NCI-H187 treated with DMSO at 0.1 percent for 48 hours (cell line): ENCODE measurements at regions not wholly inside any gene's neighbourhood (a gene's known extent, or its start where the extent isn't known, plus 50 kb on each side); places are given as distances from the start of the nearest gene placed in this dataset.
"Not testable (repeated sequence)": the region's sequence is repeated elsewhere in the genome, so short reads cannot be mapped to it uniquely, and the experiment has no call there.

Experiments
- DNase-seq: peaks from one replicate; lab custom pipeline; 2025; lab: John Stamatoyannopoulos, UW

GRCh38 chr18:29871246-29871645, 1171.3 kb downstream of the DSC3 start:
- DNase-seq, result no peak

GRCh38 chr18:29862824-29863223, 1179.7 kb downstream of the DSC3 start:
- DNase-seq, result no peak

- no peak for DNase-seq
These were observed 1186.9 kb downstream of the DSC3 start for GRCh38 chr18:29855637-29856036.

- DNase-seq, result no peak
These were observed 1189.4 kb downstream of the DSC3 start for GRCh38 chr18:29853126-29853525.

- no peak for DNase-seq
These were observed 1193.4 kb downstream of the DSC3 start for GRCh38 chr18:29849144-29849543.

- no peak for DNase-seq
These were observed 1200.9 kb downstream of the DSC3 start for GRCh38 chr18:29841631-29842030.

- DNase-seq, result no peak
These were observed 1202.5 kb downstream of the DSC3 start for GRCh38 chr18:29840089-29840488.

GRCh38 chr18:29838961-29839360, 1203.6 kb downstream of the DSC3 start:
- DNase-seq, result not testable (repeated sequence)

- DNase-seq, result no peak
These were observed 1204.0 kb downstream of the DSC3 start for GRCh38 chr18:29838556-29838955.

GRCh38 chr18:29823671-29824070, 1218.9 kb downstream of the DSC3 start:
- DNase-seq, result no peak

GRCh38 chr18:29821544-29821943, 1221.0 kb downstream of the DSC3 start:
- no peak for DNase-seq

- no peak for DNase-seq
These were observed 1231.0 kb downstream of the DSC3 start for GRCh38 chr18:29811519-29811918.

GRCh38 chr18:29780816-29781215, 1261.7 kb downstream of the DSC3 start:
- DNase-seq, result no peak

GRCh38 chr18:29779096-29779495, 1263.4 kb downstream of the DSC3 start:
- DNase-seq, result no peak

GRCh38 chr18:29753379-29753778, 1289.2 kb downstream of the DSC3 start:
- DNase-seq, result no peak

GRCh38 chr18:29749704-29750103, 1292.8 kb downstream of the DSC3 start:
- DNase-seq, result no peak

GRCh38 chr18:29741461-29741860, 1301.1 kb downstream of the DSC3 start:
- no peak for DNase-seq

GRCh38 chr18:29737620-29738019, 1304.9 kb downstream of the DSC3 start:
- no peak for DNase-seq

GRCh38 chr18:29737190-29737589, 1305.4 kb downstream of the DSC3 start:
- DNase-seq, result no peak

- no peak for DNase-seq
These were observed 1312.5 kb downstream of the DSC3 start for GRCh38 chr18:29730073-29730472.

GRCh38 chr18:29726646-29727045, 1315.9 kb downstream of the DSC3 start:
- DNase-seq, result no peak

GRCh38 chr18:29723486-29723885, 1319.1 kb downstream of the DSC3 start:
- not testable (repeated sequence) for DNase-seq

GRCh38 chr18:29715960-29716359, 1326.6 kb downstream of the DSC3 start:
- DNase-seq, result not testable (repeated sequence)

- DNase-seq, result no peak
These were observed 1329.8 kb downstream of the DSC3 start for GRCh38 chr18:29712785-29713184.

- DNase-seq, result no peak
These were observed 1330.6 kb downstream of the DSC3 start for GRCh38 chr18:29711932-29712331.
